H9 (cell line): ENCODE measurements at regions not wholly inside any gene's neighbourhood (a gene's known extent, or its start where the extent isn't known, plus 50 kb on each side); places are given as distances from the start of the nearest gene placed in this dataset.

Experiments used
- DNase-seq: peaks from one replicate; pipeline ENCODE4 v3.0.0-alpha.2; 2017
- H2AFZ ChIP-seq: one replicate; pipeline ENCODE4 v1.6.1; 2013; ENCODE audit warnings: mild to moderate bottlenecking, low read length, control low read depth, moderate library complexity
- H2AK5ac ChIP-seq: 2 replicates; pipeline ENCODE4 v1.6.1; 2013; ENCODE audit warnings: low read length, control low read depth, mixed read lengths; ENCODE audit not compliant: insufficient read length
- H2BK120ac ChIP-seq: one replicate; pipeline ENCODE4 v1.6.1; 2013; ENCODE audit warnings: low read depth, mild to moderate bottlenecking, low read length, control low read depth, inconsistent platforms; ENCODE audit not compliant: poor library complexity, severe bottlenecking
- H2BK12ac ChIP-seq: 2 replicates; pipeline ENCODE4 v1.6.1; 2013; ENCODE audit warnings: low read length, control low read depth, mixed read lengths, low read depth; ENCODE audit not compliant: insufficient read length
- H2BK15ac ChIP-seq: 2 replicates; pipeline ENCODE4 v1.6.1; 2013; ENCODE audit warnings: low read depth, low read length, control low read depth
- H2BK20ac ChIP-seq: one replicate; pipeline ENCODE4 v1.6.1; 2013; ENCODE audit warnings: low read depth, mild to moderate bottlenecking, low read length, control low read depth, inconsistent platforms; ENCODE audit not compliant: poor library complexity, severe bottlenecking
- H2BK5ac ChIP-seq: 2 replicates; pipeline ENCODE4 v1.6.1; 2013; ENCODE audit warnings: low read length, control low read depth, mixed read lengths; ENCODE audit not compliant: insufficient read length
- H3K14ac ChIP-seq: 2 replicates; pipeline ENCODE4 v1.6.1; 2013; ENCODE audit warnings: low read length, control low read depth; ENCODE audit not compliant: insufficient read depth
- H3K18ac ChIP-seq: 2 replicates; pipeline ENCODE4 v1.6.1; 2013; ENCODE audit warnings: low read depth, mild to moderate bottlenecking, mixed read lengths, low read length, control low read depth; ENCODE audit not compliant: insufficient read length
- H3K23ac ChIP-seq: 2 replicates; pipeline ENCODE4 v1.6.1; 2013; ENCODE audit warnings: low read length, control low read depth, mixed read lengths, low read depth; ENCODE audit not compliant: insufficient read length
- H3K23me2 ChIP-seq: 2 replicates; pipeline ENCODE4 v1.6.1; 2013; ENCODE audit warnings: low read depth, mild to moderate bottlenecking, mixed read lengths, low read length, control low read depth; ENCODE audit not compliant: insufficient read length, poor library complexity, severe bottlenecking
- H3K27ac ChIP-seq: 2 replicates; pipeline ENCODE4 v1.5.1; 2013; ENCODE audit warnings: low read length, control low read depth, mixed read lengths, low read depth; ENCODE audit not compliant: insufficient read length
- H3K27me3 ChIP-seq: 2 replicates; pipeline ENCODE4 v1.6.1; 2013; ENCODE audit warnings: low read length, control low read depth, inconsistent platforms; ENCODE audit not compliant: insufficient read depth
- H3K4ac ChIP-seq: 2 replicates; pipeline ENCODE4 v1.6.1; 2013; ENCODE audit warnings: low read depth, mild to moderate bottlenecking, control low read depth, inconsistent platforms, low read length, moderate library complexity
- H3K4me1 ChIP-seq: 2 replicates; pipeline ENCODE4 v1.6.1; 2013; ENCODE audit warnings: low read length, control low read depth, inconsistent platforms; ENCODE audit not compliant: insufficient read depth
- H3K4me2 ChIP-seq: 2 replicates; pipeline ENCODE4 v1.6.1; 2013; ENCODE audit warnings: low read length, control low read depth, mixed read lengths; ENCODE audit not compliant: insufficient read length, insufficient read depth
- H3K56ac ChIP-seq: 2 replicates; pipeline ENCODE4 v1.6.1; 2013; ENCODE audit warnings: low read depth, mild to moderate bottlenecking, mixed read lengths, low read length, control low read depth; ENCODE audit not compliant: insufficient read length
- H3K79me1 ChIP-seq: 2 replicates; pipeline ENCODE4 v1.6.1; 2013; ENCODE audit warnings: low read depth, mild to moderate bottlenecking, moderate library complexity, low read length, control low read depth, inconsistent platforms; ENCODE audit not compliant: insufficient read depth, poor library complexity, severe bottlenecking
- H3K79me2 ChIP-seq: 2 replicates; pipeline ENCODE4 v1.6.1; 2013; ENCODE audit warnings: low read length, control low read depth, inconsistent platforms; ENCODE audit not compliant: insufficient read depth
- H3K9ac ChIP-seq: 2 replicates; pipeline ENCODE4 v1.6.1; 2013; ENCODE audit warnings: low read length, control low read depth, mixed read lengths; ENCODE audit not compliant: insufficient read length; ENCODE audit errors: extremely low read depth
- H3K9me3 ChIP-seq: one replicate; pipeline ENCODE4 v1.6.1; 2013; ENCODE audit warnings: low read depth, low read length, inconsistent platforms; ENCODE audit not compliant: control insufficient read depth
- H3T11ph ChIP-seq: one replicate; pipeline ENCODE4 v1.6.1; 2013; ENCODE audit warnings: mild to moderate bottlenecking, low read length, control low read depth, inconsistent platforms
- H4K20me1 ChIP-seq: one replicate; pipeline ENCODE4 v1.6.1; 2013; ENCODE audit not compliant: control insufficient read depth, insufficient read length, insufficient read depth
- H4K5ac ChIP-seq: 2 replicates; pipeline ENCODE4 v1.6.1; 2013; ENCODE audit warnings: low read depth, mild to moderate bottlenecking, mixed read lengths, low read length, control low read depth; ENCODE audit not compliant: insufficient read length
- H4K8ac ChIP-seq: replicated peaks from 2 replicates; pipeline ENCODE4 v1.6.1; 2013; ENCODE audit warnings: low read length, control low read depth, mixed read lengths, low read depth; ENCODE audit not compliant: insufficient read length
- H4K91ac ChIP-seq: 2 replicates; pipeline ENCODE4 v1.6.1; 2013; ENCODE audit warnings: low read depth, mild to moderate bottlenecking, moderate library complexity, mixed read lengths, low read length, control low read depth; ENCODE audit not compliant: insufficient read length
- H3K27ac Mint-ChIP-seq, 3 experiments: 2 replicates in 2 of 3; 3 replicates in 1 of 3; pipeline ENCODE4 v1.8.0; 2020 to 2021; ENCODE audit warnings: mixed read lengths in 3 of 3, mild to moderate bottlenecking in 1 of 3, moderate library complexity in 1 of 3
- H3K27me3 Mint-ChIP-seq: 2 replicates; pipeline ENCODE4 v1.8.0; 2021; ENCODE audit warnings: low read depth, mild to moderate bottlenecking, moderate library complexity, mixed read lengths
- H3K36me3 Mint-ChIP-seq, 3 experiments: 2 replicates in 2 of 3; 3 replicates in 1 of 3; pipeline ENCODE4 v1.8.0; 2020 to 2021; ENCODE audit warnings: low read depth in 3 of 3, mixed read lengths in 3 of 3; ENCODE audit not compliant: insufficient read depth in 1 of 3
- H3K4me1 Mint-ChIP-seq, 2 experiments: 2 replicates each; pipeline ENCODE4 v1.8.0; 2020; ENCODE audit warnings: mixed read lengths in 2 of 2
- H3K4me3 Mint-ChIP-seq, 2 experiments: 2 replicates in 1 of 2; 3 replicates in 1 of 2; pipeline ENCODE4 v1.8.0; 2020 to 2021; ENCODE audit warnings: mild to moderate bottlenecking in 2 of 2, mixed read lengths in 2 of 2, moderate library complexity in 1 of 2
- H3K9me3 Mint-ChIP-seq, 2 experiments: 2 replicates in 1 of 2; 3 replicates in 1 of 2; pipeline ENCODE4 v1.8.0; 2020; ENCODE audit warnings: mild to moderate bottlenecking in 2 of 2, mixed read lengths in 2 of 2, moderate library complexity in 1 of 2
- WGBS: extraction: QIAGEN DNeasy Blood & Tissue Kit; methylation state at CpG from one replicate; pipeline ENCODE4 v1.1.7; 2013; ENCODE audit warnings: missing lambda C conversion rate, low lambda C conversion rate, mixed read lengths; ENCODE audit not compliant: insufficient read length; ENCODE audit errors: extremely low coverage; 5-methylcytosine and 5-hydroxymethylcytosine counted together
- TF ChIP-seq, protein P1 (sequence below): fragments of 200-600 bp; sonication (generic); conservative IDR thresholded peaks from 3 replicates; pipeline ENCODE4 v1.8.0; 2021; ENCODE audit warnings: antibody characterized with exemption, mild to moderate bottlenecking

- no peak overlapping the region for H3K14ac ChIP-seq
- no peak overlapping the region for H3K18ac ChIP-seq
- Mint-ChIP-seq H3K36me3 (no peaks in the 10 kb centered on the region), H3K4me3 (no peak overlapping the region), H3K9me3 (no peaks in the 10 kb centered on the region), H3K27ac (no peak overlapping the region), H3K27me3 (peaks cover 12% of the 10 kb centered on the region), H3K4me1 (peaks cover 4 to 9% of the 10 kb centered on the region in 2 experiments; a peak in 3 of 4 replicates)
- no peak overlapping the region for H2AFZ ChIP-seq
- H3K56ac ChIP-seq = no peak overlapping the region
- no peak overlapping the region for H2BK5ac ChIP-seq
- no peak overlapping the region for H2BK20ac ChIP-seq
- no peak overlapping the region for H2AK5ac ChIP-seq
- no peak overlapping the region for H3K23ac ChIP-seq
- H3K27me3 ChIP-seq = no peaks in the 10 kb centered on the region
- no peaks in the 10 kb centered on the region for H3K23me2 ChIP-seq
- TF ChIP-seq, protein P1, sequence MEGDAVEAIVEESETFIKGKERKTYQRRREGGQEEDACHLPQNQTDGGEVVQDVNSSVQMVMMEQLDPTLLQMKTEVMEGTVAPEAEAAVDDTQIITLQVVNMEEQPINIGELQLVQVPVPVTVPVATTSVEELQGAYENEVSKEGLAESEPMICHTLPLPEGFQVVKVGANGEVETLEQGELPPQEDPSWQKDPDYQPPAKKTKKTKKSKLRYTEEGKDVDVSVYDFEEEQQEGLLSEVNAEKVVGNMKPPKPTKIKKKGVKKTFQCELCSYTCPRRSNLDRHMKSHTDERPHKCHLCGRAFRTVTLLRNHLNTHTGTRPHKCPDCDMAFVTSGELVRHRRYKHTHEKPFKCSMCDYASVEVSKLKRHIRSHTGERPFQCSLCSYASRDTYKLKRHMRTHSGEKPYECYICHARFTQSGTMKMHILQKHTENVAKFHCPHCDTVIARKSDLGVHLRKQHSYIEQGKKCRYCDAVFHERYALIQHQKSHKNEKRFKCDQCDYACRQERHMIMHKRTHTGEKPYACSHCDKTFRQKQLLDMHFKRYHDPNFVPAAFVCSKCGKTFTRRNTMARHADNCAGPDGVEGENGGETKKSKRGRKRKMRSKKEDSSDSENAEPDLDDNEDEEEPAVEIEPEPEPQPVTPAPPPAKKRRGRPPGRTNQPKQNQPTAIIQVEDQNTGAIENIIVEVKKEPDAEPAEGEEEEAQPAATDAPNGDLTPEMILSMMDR = no peak
- no peak overlapping the region for H4K91ac ChIP-seq
- H2BK12ac ChIP-seq = no peak overlapping the region
- H3K9ac ChIP-seq = no peak overlapping the region
- no peaks in the 10 kb centered on the region for H3K4me1 ChIP-seq
- H4K20me1 ChIP-seq = no peaks in the 10 kb centered on the region
- no peak overlapping the region for H3K4me2 ChIP-seq
- no peak for DNase-seq
- no peak overlapping the region for H4K5ac ChIP-seq
- no peak overlapping the region for H3T11ph ChIP-seq
- H3K79me1 ChIP-seq = no peaks in the 10 kb centered on the region
- no peak overlapping the region for H2BK120ac ChIP-seq
- no peak overlapping the region for H3K27ac ChIP-seq
- no peaks in the 10 kb centered on the region for H3K79me2 ChIP-seq
- no peaks in the 10 kb centered on the region for H3K9me3 ChIP-seq
- WGBS = no CpG with 5 or more reads among the region's 3 CpGs
- H4K8ac ChIP-seq = no peak overlapping the region
- no peak overlapping the region for H2BK15ac ChIP-seq
- H3K4ac ChIP-seq = no peak overlapping the region
Measured at GRCh38 chr11:115065314-115065713, 387.0 kb downstream of the NXPE2 start.
